ENCODE measurements at regions not wholly inside any gene's neighbourhood (a gene's known extent, or its start where the extent isn't known, plus 50 kb on each side); places are given as distances from the start of the nearest gene placed in this dataset.

- TF ChIP-seq POLR2A (IDR thresholded peaks at IDR 0.05) (no peak), CTCF (IDR thresholded peaks at IDR 0.05) (no peak)
These were observed 280.4 kb upstream of the TTC14 start for GRCh38 chr3:180321534-180321933.
